ENCODE measurements at regions not wholly inside any gene's neighbourhood (a gene's known extent, or its start where the extent isn't known, plus 50 kb on each side); places are given as distances from the start of the nearest gene placed in this dataset.

DNA sequence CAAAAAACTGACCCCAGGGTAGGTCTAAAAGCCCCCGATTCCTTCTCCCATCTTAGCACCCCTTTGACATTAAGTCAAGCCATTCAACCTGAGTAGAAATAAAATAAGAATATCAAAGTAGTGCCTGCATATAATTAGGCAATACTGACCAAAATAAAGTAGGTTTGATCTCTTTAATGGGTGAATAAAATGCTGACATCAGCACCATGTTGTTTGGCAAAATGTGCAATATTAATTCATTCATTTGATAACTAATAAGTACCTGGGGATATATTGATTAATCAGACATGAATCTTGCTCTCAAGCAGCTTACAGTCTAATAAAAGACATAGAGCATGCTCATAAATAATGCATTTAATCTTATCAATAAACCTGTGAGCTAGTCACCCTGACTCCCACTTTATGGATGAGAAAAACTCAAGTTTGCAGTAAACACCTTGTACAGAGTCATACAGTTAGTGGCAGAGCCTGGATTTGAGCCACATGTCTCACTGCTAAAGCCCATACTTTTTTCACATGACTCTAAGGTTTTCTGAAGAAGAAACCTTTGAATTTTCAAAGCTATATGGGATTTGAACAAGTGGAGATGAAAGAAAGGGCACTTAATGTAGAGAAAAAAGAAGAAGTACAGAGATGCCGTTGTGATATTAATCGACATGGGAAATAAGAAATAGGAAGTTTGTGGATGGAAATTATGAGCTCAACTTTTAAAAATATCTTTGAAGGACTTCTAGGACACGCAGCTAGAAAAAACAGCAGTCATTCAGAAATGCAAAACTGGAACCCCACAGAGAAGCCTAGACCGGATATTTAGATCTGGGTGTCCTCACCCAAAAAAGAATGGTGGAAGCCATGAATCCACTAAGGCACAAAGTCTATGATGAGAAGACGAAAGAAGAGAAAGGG is 183.9 kb downstream of the TOMM20 start:
- TF ChIP-seq POLR2AphosphoS5 (IDR thresholded peaks at IDR 0.05), result no peak
- TF ChIP-seq EP300 (IDR thresholded peaks at IDR 0.05), result no peak
- TF ChIP-seq, protein P1, sequence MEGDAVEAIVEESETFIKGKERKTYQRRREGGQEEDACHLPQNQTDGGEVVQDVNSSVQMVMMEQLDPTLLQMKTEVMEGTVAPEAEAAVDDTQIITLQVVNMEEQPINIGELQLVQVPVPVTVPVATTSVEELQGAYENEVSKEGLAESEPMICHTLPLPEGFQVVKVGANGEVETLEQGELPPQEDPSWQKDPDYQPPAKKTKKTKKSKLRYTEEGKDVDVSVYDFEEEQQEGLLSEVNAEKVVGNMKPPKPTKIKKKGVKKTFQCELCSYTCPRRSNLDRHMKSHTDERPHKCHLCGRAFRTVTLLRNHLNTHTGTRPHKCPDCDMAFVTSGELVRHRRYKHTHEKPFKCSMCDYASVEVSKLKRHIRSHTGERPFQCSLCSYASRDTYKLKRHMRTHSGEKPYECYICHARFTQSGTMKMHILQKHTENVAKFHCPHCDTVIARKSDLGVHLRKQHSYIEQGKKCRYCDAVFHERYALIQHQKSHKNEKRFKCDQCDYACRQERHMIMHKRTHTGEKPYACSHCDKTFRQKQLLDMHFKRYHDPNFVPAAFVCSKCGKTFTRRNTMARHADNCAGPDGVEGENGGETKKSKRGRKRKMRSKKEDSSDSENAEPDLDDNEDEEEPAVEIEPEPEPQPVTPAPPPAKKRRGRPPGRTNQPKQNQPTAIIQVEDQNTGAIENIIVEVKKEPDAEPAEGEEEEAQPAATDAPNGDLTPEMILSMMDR (IDR thresholded peaks at IDR 0.05), result no peak
